HG02678 (cell line): ENCODE measurements at regions not wholly inside any gene's neighbourhood (a gene's known extent, or its start where the extent isn't known, plus 50 kb on each side); places are given as distances from the start of the nearest gene placed in this dataset.
"Not testable (repeated sequence)": the region's sequence is repeated elsewhere in the genome, so short reads cannot be mapped to it uniquely, and the experiment has no call there.

ENCODE experiments used
- ATAC-seq: cut with Tn5 transposase; IDR thresholded peaks from one replicate; pipeline ENCODE4 v1.9.1; 2021; ENCODE audit warnings: mild to moderate bottlenecking, moderate library complexity; ENCODE audit not compliant: unreplicated experiment

DNA sequence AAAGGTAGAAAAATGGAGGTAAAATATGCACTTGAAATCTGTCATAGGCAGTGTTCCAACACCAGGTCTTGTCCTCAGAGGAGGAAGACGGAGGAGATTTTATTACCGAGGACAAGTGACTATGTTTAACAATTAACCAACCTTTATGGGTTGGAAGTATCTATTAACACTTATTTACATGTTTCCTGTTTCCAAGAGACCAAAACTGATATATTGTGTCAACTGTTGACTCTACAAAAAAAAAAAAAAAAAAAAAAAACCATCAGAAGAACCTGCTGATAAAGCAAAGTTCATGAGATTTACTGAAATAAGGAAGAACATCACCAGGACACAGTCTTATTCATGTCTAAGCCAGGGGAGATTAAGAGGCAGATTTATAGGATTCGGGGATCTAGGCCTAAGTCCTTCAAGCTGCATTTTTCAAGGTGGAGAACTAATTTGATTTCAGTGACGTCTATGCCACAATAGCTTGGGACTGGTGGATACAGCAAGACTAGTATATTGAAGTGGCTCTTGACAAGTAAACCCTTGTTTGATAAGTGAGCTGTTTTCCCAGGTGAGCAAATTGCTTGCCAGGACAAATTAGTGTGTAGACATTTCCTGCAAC lies 126.6 kb upstream of the NAA20 start:
- ATAC-seq: no peak

DNA sequence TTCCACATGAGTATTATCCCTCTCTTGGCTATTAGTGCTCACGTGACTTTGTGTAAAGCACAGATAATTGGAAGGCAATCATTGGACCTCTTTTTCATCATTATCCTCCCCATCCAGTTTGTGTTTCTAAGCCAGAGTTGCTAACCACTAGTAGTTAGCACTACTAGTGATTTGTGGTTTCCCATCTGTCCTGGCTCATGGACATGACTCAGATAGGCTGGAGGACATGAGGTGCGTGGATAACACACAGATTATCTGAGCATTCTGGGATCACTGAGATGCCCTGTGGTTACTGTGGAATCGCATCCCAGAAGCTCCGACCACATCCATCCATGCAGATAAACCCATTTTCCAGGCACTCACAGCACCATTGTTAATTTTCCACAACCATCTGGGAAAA lies 123.8 kb upstream of the NAA20 start:
- ATAC-seq: no peak

DNA sequence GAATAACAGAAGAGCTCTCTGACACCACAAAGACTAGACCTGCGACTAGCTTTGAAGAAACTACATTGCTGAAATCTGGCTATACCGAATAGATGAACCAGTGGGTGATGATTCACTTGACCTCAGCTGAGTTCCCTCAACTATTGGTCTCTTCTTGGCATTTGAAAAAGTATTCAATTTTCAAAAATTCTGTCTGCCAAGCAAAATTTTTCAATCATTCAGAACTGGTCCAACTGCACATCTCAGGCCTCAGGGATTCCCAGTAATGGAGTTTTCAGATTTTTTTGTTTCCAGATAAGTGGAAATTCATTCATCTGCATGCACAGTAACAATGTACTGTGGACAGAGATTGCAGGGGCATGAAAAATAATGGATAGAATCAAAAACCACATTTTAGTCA lies 121.4 kb upstream of the NAA20 start:
- no peak for ATAC-seq

DNA sequence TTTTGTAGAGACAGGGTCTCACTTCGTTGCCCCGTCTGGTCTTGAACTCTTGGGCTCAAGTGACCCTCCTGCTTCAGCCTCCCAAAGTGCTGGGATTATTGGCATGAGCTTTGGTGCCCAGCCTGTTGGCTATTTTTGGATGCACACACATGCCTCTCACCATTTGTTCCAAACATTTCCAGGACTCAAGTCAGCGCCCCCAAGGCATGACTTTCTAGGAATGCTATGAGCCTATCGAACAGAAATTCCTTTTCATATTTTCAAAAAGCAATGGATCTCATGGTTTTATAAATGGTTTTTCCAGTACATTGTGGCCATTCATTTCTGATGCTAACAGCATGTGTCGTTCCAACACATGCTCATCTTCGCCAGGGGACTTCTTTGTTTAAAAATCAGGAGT lies 119.3 kb upstream of the NAA20 start:
- no peak for ATAC-seq

DNA sequence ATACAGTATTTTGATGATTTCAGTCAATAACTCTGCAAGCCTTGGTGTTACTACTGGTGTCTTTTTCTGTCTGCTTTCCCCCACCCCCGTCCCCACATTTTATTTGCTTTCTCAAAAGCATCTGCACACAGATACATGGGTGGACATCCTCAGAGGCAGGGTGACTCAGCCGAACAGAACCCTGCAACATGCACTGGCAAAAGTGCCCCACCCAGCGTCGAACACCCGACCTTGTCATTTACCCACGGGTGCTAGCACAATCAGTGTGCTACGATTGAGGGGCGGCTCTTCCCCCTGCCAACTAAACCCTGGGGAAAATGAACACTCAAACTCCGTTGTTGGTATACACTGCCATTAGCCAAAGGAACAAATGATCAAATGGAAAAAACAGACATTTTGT lies 115.9 kb upstream of the NAA20 start:
- no peak for ATAC-seq

GRCh38 chr20:19903168-19903811 lies 113.9 kb upstream of the NAA20 start:
- no peak for ATAC-seq

GRCh38 chr20:19907326-19908056 lies 109.7 kb upstream of the NAA20 start:
- no peak for ATAC-seq

- no peak for ATAC-seq
Measured at GRCh38 chr20:19908576-19908975, 108.6 kb upstream of the NAA20 start.

DNA sequence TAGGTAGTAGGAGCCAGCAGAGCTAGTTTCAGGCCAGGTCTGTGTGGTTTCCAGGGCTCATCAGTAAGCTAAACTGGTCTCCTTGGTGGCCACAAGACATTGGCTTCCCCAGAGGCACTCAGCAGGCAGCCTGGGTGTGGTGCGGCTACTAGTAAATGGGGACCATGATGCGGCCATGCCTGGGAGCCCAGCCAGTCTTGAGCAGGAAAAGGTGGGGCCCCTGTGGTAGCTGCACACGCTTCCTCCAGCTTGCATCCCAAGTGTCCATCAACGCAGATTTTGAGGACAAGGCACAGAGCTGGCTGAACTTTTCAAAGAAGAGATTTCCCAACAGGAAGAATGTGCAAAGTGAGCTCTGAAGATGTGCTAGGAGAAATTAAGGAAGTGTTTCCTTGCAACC lies 107.4 kb upstream of the NAA20 start:
- no peak for ATAC-seq

GRCh38 chr20:19911810-19912382 lies 105.3 kb upstream of the NAA20 start:
- no peak for ATAC-seq

DNA sequence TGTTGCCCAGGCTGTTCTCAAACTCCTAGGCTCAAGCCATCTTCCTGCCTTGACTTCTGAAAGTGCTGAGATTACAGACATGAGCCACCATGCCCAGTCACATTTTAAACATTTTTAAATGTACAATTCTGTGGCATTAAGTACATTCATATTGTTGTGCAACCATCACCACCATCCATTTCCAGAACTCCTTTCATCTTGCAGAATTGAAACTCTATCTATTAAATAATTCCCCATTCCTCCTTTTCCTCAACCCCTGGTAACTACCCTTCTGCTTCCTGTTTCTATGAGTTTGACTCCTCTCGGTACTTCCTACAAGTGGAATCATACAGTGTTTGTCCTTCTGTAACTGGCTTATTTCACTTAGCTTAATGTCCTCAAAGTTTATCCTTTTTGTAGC lies 103.8 kb upstream of the NAA20 start:
- no peak for ATAC-seq

DNA sequence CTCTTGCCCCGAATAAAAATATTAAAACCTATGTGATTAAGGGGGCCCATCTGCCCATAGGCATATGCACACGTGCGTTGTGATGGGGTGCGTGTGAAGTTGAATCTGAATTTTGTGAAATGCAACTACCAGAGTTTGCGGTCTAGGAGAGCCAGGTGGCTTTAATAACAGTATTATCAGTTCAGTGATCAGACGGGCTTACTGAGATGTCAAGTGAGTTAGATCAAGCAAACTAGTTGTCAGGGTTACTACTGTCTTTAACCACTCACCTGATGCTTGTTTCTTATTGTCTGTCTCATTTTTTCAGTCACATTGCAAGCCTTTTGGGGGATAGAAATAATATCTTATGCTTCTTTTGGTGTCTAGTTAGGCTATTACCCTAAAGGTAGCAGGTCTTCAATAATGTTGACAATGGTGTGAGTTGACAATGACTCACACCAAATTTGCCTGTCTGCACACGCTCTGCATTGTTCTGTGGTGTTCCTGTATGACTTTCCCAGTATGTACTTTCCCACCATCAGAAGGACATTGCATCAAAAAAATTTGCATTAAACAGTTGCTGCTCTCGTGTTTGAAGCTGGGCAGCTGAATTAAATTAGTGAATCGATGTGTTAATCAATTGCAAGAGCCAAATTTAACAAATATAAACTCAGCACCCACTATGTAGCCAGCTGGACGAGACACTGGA lies 103.1 kb upstream of the NAA20 start:
- no peak for ATAC-seq

DNA sequence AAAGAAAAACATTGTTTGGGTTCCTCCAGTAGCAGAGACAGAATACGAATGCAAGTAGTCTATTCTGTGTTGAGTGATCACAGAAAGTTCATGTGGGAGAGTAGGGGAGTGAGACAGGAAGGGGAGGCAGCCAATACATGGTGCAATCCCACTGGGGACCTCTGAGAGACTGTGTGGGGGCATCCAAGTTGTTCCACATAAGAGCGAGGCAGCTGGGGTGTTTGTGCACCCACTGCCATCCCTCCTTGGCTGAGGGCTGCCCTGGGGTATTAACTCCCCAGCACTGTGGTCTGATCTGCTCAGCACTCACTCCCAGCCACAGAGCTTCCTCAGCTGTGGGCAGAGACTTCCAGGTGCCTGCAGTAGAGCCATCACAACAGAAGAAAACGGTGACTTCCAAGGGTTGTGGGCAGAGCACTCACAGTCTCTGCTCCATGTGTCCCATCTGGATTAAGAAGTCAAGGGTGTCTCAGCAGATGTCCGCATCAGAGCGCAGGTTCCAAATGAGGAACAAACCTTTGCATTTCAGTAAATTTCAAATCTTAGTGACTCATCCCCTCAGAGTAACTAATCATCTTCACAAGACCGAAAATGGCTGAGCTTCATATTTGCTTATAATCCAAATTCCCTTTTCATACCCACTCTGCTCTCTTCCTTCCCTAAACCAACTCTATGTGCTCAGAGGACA lies 101.9 kb upstream of the NAA20 start:
- ATAC-seq: no peak

GRCh38 chr20:19916531-19917485 lies 100.4 kb upstream of the NAA20 start:
- ATAC-seq: no peak

DNA sequence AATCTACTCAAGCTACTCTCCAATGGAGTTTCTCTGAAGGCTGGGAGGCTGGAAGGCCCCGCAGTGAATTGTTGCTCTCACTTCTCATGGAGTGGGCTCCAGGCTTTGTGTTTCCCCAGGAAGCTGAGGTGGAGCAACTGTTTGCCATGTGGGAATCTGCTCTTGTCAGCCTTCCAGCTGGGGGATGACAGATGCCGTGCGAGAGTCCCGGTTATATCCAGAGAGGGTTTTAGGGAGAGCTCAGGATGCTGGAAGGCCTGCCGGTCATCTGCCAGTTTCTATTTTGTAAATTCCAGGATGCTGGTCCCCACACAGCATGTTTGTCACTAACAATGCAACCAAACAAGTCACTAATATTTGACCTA lies 98.2 kb upstream of the NAA20 start:
- no peak for ATAC-seq

- ATAC-seq: no peak
Measured at GRCh38 chr20:19920381-19921138, 96.6 kb upstream of the NAA20 start.

GRCh38 chr20:19921284-19921793 lies 95.8 kb upstream of the NAA20 start:
- ATAC-seq: no peak

- not testable (repeated sequence) for ATAC-seq
Measured at GRCh38 chr20:19921829-19922228, 95.3 kb upstream of the NAA20 start.

DNA sequence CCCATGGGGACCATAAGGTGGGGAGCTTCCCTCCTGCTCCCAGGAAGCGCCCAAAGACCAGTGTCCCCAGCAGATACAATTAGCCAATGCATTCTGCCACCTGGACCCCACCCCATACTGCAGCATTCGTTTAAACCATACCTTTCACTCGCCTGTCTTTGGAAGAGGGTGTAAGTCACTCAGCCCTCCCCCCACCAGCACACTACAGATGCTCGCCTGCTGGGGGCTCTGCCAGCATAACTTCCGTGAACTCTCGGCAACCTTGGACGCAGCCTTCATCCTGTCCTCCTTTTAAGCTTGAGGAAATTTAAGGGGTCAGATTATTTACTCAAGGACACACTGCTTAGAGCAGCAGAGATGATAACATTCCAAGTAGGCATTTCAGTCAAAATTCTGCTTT lies 94.4 kb upstream of the NAA20 start:
- no peak for ATAC-seq
